GM12878 (cell line): ENCODE measurements at regions not wholly inside any gene's neighbourhood (a gene's known extent, or its start where the extent isn't known, plus 50 kb on each side); places are given as distances from the start of the nearest gene placed in this dataset.

Experiments
- ATF3 ChIP-seq: IDR thresholded peaks from 2 replicates; pipeline ENCODE4 v1.6.1; 2011; ENCODE audit warnings: low read depth, mild to moderate bottlenecking, low read length, moderate library complexity, borderline replicate concordance; ENCODE audit errors: extremely low read depth
- BHLHE40 ChIP-seq, 2 experiments: fragments of 450-650 bp in 1 of 2; IDR thresholded peaks; 2 replicates each; pipeline ENCODE4 v1.6.1; 2011 to 2017; ENCODE audit warnings: low read depth in 2 of 2, borderline replicate concordance in 1 of 2, improper control_type of control experiment in 1 of 2, low read length in 1 of 2, mild to moderate bottlenecking in 1 of 2
- CEBPZ ChIP-seq: fragments of 150-350 bp; IDR thresholded peaks from 2 replicates; pipeline ENCODE4 v1.6.1; 2016; ENCODE audit warnings: low read depth, low read length
- ELK1 ChIP-seq: IDR thresholded peaks from 2 replicates; pipeline ENCODE4 v1.6.1; 2012; ENCODE audit warnings: low read depth, low read length, improper control_type of control experiment
- TCF12 ChIP-seq: IDR thresholded peaks from 2 replicates; pipeline ENCODE4 v1.6.1; 2011; ENCODE audit warnings: low read depth, mild to moderate bottlenecking, low read length
- ZNF592 ChIP-seq: fragments of 450-650 bp; IDR thresholded peaks from 2 replicates; pipeline ENCODE4 v1.6.1; 2017; ENCODE audit warnings: mild to moderate bottlenecking, moderate library complexity

GRCh38 chr6:150482883-150483409, 114.1 kb downstream of the IYD start:
- TF ChIP-seq ATF3 (no peak), BHLHE40 (IDR thresholded peaks at IDR 0.05; ENCODE audit: borderline replicate concordance in 1 of 2, low read depth in 2 of 2, low read length in 1 of 2) (no peak), TCF12 (no peak), CEBPZ (no peak), ZNF592 (no peak), ELK1 (no peak)
